HG03378 (cell line): ENCODE measurements at regions not wholly inside any gene's neighbourhood (a gene's known extent, or its start where the extent isn't known, plus 50 kb on each side); places are given as distances from the start of the nearest gene placed in this dataset.
"Not testable (repeated sequence)": the region's sequence is repeated elsewhere in the genome, so short reads cannot be mapped to it uniquely, and the experiment has no call there.

ENCODE experiments used
- ATAC-seq: cut with Tn5 transposase; IDR thresholded peaks from one replicate; pipeline ENCODE4 v1.9.1; 2021; ENCODE audit warnings: mild to moderate bottlenecking, moderate library complexity; ENCODE audit not compliant: unreplicated experiment

GRCh38 chr17:34039759-34040555, 215.1 kb upstream of the CCL2 start:
- not testable (repeated sequence) for ATAC-seq

- no peak for ATAC-seq
These were observed 209.1 kb upstream of the CCL2 start for GRCh38 chr17:34045990-34046389.

GRCh38 chr17:34051046-34051445, 204.0 kb upstream of the CCL2 start:
- ATAC-seq: no peak

GRCh38 chr17:34054495-34054894, 200.6 kb upstream of the CCL2 start:
- no peak for ATAC-seq

GRCh38 chr17:34055606-34056005, 199.5 kb upstream of the CCL2 start:
- ATAC-seq: no peak

DNA sequence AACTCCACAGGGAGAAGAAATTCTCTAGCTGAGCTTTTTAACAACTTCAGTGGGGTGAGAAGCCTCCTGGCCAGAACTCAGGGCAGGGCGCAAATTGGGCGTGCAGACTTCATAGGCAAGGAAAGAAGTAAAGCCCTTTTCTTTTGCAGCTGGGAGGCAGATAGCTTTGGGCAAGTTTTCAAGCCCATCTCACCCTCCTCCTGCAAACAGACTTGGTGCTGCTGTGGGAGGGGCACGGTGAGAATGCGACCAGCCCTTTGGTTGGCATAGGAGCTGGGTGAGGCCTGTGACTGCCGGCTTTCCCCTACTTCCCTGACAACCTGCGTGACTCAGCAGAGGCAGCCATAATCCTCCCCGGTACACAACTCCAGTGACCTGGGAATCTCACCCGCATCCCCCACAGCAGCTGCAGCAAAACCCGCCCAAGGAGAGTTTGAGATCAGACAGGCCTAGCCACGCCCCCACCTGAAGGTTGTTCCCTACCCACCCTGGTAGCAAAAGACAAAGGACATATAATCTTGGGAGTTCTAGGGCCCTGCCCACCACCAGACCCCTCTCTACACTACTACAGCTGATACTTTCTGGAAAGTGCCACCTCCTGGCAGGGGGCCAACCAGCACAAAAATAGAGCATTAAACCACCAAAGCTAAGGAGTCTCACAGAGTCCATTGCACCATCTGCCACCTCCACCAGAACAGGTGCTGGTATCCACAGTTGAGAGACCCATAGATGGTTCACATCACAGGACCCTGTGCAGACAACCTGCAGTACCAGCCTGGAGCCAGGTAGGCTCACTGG, 195.5 kb upstream of the CCL2 start:
- no peak for ATAC-seq

GRCh38 chr17:34066528-34066927, 188.6 kb upstream of the CCL2 start:
- no peak for ATAC-seq

GRCh38 chr17:34067011-34067410, 188.1 kb upstream of the CCL2 start:
- no peak for ATAC-seq

GRCh38 chr17:34068571-34068970, 186.5 kb upstream of the CCL2 start:
- no peak for ATAC-seq

DNA sequence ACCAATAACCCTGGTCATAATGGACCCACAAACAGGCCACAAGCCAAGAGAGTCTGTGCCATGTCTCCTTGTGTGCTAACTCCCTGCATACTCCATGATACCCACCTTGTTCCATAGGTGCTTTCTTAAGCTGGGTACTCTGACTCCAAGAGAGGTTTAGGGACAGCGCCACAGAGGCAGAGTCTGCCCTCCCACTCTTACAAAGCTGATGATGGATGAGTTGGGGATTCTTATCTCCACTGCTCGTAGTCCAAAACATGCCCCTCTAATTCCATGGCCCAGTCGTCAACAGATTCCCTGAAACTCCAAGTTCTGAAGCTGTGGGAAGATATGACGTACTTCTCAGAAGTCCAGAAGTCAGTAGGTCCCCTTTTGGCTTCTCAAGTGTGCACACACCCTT, 184.4 kb upstream of the CCL2 start:
- no peak for ATAC-seq

- no peak for ATAC-seq
These were observed 183.1 kb upstream of the CCL2 start for GRCh38 chr17:34071886-34072420.

- no peak for ATAC-seq
These were observed 180.0 kb upstream of the CCL2 start for GRCh38 chr17:34075076-34075475.

DNA sequence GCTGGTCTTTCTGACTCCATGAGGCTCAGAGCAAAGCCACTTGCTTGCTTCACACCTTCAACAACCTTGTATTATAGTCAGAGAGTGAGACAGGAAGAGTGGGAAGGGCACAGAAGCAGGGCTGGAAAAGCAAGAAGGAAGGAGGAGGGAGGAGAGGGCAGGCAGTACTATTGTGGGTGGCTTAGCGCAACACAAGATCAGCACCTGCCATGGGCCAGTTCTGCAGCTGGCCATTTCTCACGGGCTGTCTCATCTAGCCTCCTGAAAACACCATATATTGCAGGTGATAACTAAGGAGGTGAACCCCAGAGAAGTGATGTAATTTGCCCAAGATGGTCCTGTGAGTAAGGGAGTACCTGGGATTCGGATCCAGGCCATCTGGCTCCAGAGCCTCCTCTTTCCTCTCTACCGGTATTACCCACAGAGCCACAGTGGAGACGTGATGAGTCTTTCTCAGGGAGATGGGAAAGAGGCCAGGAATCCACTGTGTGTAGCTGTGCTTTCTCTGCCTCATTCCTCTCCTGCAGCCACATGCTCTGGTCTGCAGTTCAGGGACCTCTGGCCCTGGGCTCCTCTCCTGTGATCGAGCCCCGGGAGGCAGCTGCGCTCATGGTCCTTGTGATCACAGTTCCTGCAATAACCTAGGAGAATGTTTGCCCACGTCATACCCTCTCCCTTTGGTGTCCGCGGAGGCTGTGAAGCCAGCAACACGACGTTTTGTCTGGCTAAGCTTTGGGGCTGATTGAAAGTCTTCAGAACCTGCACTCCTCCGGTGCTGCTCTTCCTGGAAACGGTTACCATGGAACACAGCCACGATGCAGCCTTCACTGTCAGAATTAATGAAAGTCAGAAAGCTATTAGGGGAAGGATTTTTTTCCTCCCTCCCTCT, 178.1 kb upstream of the CCL2 start:
- ATAC-seq: no peak

- ATAC-seq: no peak
These were observed 173.8 kb upstream of the CCL2 start for GRCh38 chr17:34081269-34081668.

DNA sequence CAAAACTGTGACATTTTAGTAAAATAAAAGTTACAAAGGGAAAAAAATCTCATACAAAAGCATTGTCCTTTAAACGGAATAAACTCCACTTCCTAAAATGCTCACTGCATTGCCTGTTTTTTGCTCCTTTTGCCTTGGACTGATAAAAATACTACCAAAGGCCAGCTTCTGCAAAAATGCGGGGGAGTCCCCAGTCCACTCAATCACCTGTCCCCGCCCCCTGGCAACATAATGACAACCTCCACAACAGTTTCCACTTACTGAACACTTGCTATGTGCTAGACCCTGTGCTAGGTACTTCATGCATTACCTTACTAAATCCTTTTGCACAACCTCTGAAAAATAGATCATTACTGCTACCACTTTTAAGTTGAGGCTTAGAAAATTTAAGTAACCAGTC, 172.7 kb upstream of the CCL2 start:
- ATAC-seq: no peak

- ATAC-seq: not testable (repeated sequence)
These were observed 166.0 kb upstream of the CCL2 start for GRCh38 chr17:34089042-34089441.

DNA sequence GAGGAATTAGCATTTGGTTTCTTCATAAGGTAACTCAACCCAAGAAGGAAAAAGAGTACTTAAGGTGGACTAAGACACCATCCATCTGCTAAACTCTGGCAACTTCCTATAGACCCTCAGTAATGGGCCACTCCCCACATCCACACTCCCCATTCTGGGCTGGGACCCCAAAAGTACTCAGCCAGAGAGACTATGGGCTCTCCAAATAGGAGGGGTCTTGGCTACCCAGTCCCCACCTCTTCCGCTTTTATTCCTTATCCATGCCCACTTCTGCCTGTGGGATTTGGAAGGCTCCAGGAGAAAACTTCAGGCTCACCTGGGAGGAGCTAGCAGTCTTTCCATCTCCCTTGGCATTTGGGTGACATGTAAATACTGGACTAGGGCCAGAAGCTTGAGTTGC, 164.5 kb upstream of the CCL2 start:
- ATAC-seq: no peak

- ATAC-seq: no peak
These were observed 163.1 kb upstream of the CCL2 start for GRCh38 chr17:34091975-34092374.

GRCh38 chr17:34095106-34095505, 160.0 kb upstream of the CCL2 start:
- no peak for ATAC-seq

DNA sequence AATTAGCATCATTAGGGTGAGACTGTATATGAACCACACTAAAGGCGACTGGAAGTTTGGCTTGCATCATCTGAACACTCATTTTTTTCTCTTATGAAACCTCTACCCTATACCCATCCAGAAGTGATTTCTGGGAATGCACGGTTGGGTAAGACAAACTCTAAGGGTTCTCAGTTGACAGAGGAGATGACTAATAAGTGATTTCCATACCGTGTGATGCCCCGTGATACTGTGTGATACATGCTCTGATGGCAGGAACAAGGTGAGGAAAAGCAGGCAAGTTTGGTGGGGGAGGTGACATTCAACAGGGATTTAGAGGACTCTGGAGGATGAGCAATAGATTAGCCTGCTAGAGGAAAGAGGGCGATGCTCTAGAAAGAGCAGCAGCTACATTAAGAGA, 156.4 kb upstream of the CCL2 start:
- ATAC-seq: no peak
